H7 (cell line): ENCODE measurements at regions not wholly inside any gene's neighbourhood (a gene's known extent, or its start where the extent isn't known, plus 50 kb on each side); places are given as distances from the start of the nearest gene placed in this dataset.

Source experiments
- DNase-seq: peaks from one replicate; pipeline ENCODE4 v3.0.0; 2012
- H3K27me3 ChIP-seq: 2 replicates; pipeline ENCODE4 v1.6.0; 2011; ENCODE audit warnings: mild to moderate bottlenecking, low read length; ENCODE audit not compliant: control insufficient read depth, insufficient read depth
- H3K36me3 ChIP-seq: replicated peaks from 2 replicates; pipeline ENCODE4 v1.5.1; 2011; ENCODE audit warnings: low read length; ENCODE audit not compliant: control insufficient read depth, insufficient read depth
- H3K4me3 ChIP-seq: 2 replicates; pipeline ENCODE4 v1.5.1; 2011; ENCODE audit warnings: low read depth, mild to moderate bottlenecking, control low read depth, low read length, moderate library complexity; ENCODE audit not compliant: insufficient read depth

DNA sequence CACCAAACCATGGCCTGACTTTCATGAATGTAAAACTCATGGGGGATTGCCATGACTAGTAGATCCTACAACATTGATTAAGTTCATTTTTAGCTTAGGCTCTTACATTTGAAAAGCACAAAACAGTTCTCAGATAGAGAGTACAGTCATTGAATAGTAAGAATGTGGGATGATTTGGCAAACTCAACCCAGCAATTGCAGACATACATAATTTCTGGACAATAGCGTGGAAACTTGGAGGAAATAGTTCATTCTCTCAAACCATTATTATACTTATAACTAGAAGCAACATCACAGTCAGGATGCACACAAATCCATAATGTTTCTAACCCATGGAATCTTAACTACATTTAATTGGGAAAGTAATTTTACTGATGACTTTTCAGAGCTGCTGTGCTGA lies 598.2 kb downstream of the LMO4 start:
- no peak for DNase-seq
- Histone ChIP-seq H3K36me3 (no peaks in the 10 kb centered on the region), H3K4me3 (no peak overlapping the region), H3K27me3 (no peaks in the 10 kb centered on the region)

DNA sequence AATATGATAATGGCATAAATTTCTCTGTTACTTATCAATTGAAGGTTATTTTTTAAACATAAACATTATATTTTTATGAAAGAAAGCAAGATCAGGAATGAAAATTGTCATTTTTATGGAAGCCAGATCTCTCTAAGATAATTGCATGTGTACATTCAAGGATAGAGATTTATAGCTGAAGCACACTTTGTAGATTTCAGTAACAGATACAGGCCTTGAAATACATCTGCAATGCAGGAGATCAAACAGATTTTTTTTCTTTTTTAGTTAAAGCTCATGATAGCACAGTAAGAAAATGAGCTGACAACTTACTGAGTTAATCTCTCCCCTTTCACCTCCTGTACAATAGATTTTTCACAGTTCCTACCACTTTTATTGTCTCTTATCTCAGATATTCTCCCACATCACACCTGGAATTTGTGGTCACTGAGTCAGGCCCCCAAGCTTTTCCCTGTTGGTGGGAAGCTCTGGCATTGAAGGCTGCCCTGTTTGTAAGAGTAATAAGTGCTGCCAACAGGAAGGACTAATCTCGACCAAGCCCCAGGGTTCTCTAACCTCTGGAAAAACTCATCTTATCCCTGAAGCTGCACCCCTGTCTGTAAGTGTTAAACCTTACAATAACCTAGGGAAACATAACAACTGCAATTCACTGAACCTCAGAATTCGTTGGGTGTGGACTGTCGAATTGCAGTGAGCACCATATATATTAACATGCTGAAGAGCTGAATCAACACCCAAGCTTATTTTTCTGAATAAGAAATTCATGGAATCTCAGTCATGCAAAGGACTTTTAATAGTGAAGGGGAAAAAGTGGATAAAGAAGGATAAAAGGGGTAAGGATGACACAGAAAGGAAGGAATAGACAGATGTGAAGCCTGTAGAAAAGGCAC lies 599.0 kb downstream of the LMO4 start:
- Histone ChIP-seq H3K4me3 (no peak overlapping the region), H3K27me3 (no peaks in the 10 kb centered on the region), H3K36me3 (no peaks in the 10 kb centered on the region)
- DNase-seq, result no peak

DNA sequence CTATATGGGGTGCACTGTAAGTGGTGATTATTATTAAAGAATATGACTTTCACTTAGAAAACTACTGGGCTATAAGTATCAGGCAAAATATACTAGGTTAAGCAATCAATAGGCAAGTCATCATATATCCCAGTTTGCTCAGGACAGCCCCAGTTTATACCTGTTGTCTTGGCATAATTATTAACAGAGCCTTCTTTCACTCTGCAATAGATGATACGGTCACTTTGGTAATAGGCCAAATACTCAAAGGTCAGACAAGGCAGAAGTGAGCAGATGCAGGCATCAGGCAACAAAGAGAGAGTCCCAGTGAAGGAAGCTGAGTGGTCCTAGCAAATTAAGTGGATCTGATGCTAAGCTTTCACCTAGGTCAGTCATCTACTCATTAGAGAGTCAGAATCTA lies 599.9 kb downstream of the LMO4 start:
- no peaks in the 10 kb centered on the region for H3K27me3 ChIP-seq
- H3K4me3 ChIP-seq, result no peak overlapping the region
- no peaks in the 10 kb centered on the region for H3K36me3 ChIP-seq
- no peak for DNase-seq

DNA sequence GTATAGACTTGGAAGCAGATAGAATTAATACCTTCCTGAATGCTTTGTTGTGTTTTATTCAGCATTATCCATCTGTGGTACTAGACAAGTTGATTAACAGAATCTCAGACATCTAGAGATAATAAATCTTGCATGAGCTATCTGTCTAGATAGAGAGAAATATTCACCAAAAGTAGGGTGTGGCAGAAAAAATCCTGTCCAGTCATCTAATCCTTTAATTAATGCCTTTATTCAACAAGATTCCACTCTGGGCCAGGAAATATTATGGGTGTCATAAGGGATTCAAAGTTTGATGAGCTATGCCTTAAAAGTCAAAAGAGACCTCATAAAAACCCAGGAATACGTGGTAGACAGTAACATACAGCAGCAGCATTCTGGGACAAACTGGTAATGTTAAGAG lies 601.2 kb downstream of the LMO4 start:
- no peak for DNase-seq
- no peaks in the 10 kb centered on the region for H3K27me3 ChIP-seq
- no peak overlapping the region for H3K4me3 ChIP-seq
- no peaks in the 10 kb centered on the region for H3K36me3 ChIP-seq

DNA sequence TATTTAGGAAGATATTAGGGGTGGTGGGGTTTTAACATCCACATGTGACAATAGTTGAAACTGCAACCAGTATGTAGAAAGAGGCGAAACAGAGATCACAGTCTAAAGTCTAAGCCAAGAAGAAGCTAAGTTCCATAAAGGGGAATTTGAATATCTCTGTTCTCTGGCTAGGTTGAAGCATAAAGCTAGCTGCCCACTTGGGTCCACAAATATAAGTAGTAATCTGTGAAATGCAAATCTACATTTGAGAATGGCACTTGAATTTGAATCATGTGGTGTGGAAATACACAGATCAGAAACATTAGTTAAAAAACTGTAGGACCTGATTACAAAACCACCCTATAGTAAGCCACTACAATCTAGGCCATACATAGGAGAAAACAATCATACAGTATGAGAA lies 602.1 kb downstream of the LMO4 start:
- Histone ChIP-seq H3K36me3 (no peaks in the 10 kb centered on the region), H3K4me3 (no peak overlapping the region), H3K27me3 (no peaks in the 10 kb centered on the region)
- DNase-seq, result no peak

DNA sequence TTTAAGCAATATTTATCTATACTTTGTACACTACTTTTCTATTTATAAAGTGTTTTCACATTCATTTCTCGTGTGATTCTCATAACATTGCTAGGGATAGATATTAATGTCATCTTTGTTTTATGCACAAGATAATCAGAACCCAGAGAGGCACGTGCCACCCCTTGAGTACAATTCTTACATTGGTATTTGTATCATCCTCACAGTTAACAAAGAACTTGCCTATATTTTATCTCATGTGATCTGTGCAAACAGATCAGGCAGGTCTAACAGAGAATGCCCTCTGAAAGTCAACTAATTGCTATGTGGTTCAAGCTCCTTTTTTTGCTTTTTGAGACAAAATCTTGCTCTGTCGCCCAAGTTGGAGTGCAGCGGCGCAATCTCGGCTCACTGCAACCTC lies 604.5 kb downstream of the LMO4 start:
- H3K27me3 ChIP-seq, result no peaks in the 10 kb centered on the region
- H3K36me3 ChIP-seq, result no peaks in the 10 kb centered on the region
- no peak for DNase-seq
- no peak overlapping the region for H3K4me3 ChIP-seq

DNA sequence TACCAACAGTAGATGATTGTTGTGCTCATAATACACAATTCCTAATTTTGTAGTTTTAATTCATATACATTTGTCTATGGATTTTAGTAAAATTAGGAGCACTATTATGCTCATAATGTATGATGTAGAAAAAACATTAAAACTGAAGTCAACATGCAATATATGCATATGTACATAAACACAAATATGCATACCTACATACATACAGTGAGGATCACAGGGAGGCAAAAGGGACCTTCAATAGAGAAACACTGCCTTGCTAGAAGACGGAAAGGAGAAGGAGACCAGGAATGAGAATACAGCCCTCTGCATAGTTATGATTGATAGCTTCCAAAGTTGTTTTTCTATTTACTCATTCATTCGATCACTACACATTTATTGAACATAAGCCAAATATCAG lies 606.5 kb downstream of the LMO4 start:
- H3K27me3 ChIP-seq, result no peaks in the 10 kb centered on the region
- no peak overlapping the region for H3K4me3 ChIP-seq
- no peak for DNase-seq
- H3K36me3 ChIP-seq, result no peaks in the 10 kb centered on the region

DNA sequence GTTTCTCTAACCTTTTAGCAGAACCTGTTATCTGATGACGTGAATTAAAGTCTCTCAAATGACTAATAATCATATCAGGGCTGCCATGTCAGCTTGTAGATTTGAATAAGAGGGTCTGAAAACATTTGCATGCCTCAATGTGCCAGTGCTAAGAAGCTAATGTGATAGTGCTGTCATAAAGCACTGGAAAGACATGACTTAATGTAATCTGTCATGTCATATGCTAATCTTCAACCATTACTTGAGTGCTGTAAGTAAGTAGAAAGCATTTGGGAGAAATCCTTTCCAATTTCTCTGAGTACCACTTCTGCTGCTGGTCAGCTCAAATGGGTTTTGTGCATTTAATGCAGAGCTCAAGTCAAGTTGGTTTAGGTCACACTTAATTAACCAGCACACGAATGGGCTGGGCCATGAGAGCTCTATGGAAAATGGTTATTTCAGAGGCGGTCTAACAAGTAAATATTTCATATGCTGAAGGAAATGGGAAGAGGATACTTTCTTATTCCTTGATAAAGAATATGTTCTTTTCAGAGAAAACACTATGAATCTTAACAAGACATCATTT lies 609.2 kb downstream of the LMO4 start:
- no peak for DNase-seq
- Histone ChIP-seq H3K36me3 (no peaks in the 10 kb centered on the region), H3K4me3 (no peak overlapping the region), H3K27me3 (no peaks in the 10 kb centered on the region)

DNA sequence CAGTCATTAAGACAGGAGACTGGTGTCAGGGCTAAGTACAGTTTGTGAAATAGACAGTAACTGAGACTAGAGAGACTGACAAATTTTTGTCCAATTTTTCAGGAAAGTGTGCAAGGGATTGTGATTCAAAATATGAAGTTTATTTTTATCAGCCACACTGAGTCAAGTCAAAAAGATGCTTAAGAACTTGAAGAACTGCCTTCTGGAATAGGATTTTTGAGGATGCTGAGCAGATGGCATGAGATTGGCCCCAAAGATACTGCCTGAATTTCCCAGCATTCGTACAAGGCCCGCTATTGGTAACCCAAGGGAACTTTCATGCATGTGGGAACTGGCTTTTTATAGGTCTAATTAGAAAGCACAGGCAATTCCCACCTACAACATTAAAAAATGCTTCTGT lies 610.0 kb downstream of the LMO4 start:
- DNase-seq, result no peak
- Histone ChIP-seq H3K36me3 (no peaks in the 10 kb centered on the region), H3K4me3 (no peak overlapping the region), H3K27me3 (no peaks in the 10 kb centered on the region)

DNA sequence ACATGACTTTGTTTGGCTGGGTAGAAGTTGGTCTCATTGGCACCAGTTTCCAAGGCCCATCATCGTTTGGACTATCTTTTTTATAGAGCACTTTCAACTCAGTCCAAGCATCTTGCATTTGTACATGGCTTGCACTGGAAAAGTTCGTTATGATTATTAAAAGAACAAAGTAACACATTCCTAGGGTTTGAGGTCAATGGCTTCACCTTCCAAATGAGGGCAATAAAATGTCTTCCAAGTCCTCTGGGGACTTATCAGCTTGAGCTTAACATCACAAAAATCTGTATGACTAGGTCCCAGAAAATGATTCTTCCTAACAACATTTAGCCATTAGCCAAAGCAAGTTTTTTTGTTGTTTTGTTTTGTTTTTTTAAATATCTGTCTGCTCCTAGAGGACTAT lies 610.8 kb downstream of the LMO4 start:
- Histone ChIP-seq H3K36me3 (no peaks in the 10 kb centered on the region), H3K4me3 (no peak overlapping the region), H3K27me3 (no peaks in the 10 kb centered on the region)
- no peak for DNase-seq

DNA sequence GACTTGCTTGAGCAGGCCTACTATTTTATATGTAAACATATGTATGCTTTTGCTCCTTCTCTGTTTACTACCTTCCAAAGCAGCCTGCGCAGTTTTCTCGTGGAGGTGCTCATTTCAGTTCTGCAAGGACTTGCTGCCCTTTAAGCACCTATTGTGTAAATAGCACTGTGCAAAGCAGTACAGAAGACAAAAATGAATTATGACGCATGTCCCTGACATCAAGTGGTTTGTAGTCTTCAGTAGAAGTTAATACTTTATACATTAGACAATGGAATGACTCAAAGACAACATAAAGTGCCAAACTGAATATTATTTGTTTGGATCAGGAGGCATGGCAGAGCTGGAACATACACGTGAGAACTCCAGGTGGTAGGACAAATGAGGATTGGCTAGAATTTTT lies 611.7 kb downstream of the LMO4 start:
- H3K27me3 ChIP-seq, result no peaks in the 10 kb centered on the region
- no peak for DNase-seq
- H3K36me3 ChIP-seq, result no peaks in the 10 kb centered on the region
- H3K4me3 ChIP-seq, result no peak overlapping the region

DNA sequence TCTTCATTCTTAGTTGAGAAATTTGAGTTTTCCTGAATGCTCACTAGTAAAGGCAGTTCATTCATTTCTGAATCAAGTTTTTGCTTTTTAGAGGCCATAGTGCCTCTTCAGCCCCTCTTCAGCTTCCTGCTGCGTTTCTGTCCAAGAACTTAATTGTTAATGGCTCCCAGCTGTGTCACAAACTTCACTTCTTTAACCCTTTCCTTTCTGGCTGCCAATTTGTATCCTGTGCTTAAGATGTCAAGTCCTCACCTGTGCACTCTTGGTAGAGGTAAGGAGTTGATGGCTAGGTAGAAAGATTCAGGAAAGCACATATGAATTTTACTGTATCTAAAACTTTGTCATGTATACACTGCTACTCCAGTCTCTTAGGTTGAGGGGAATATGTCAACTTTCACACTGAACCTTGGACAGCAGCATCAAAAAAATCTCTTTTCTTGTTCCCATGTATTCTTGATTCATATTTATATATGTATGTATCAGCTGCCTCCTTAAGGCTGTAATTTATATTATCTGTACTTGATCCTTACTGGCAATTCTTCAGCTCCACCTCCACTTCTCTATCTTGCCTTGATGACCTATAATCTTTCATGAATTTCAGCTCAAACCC lies 612.8 kb downstream of the LMO4 start:
- Histone ChIP-seq H3K4me3 (no peak overlapping the region), H3K36me3 (no peaks in the 10 kb centered on the region), H3K27me3 (no peaks in the 10 kb centered on the region)
- DNase-seq, result peak; percentile 7

DNA sequence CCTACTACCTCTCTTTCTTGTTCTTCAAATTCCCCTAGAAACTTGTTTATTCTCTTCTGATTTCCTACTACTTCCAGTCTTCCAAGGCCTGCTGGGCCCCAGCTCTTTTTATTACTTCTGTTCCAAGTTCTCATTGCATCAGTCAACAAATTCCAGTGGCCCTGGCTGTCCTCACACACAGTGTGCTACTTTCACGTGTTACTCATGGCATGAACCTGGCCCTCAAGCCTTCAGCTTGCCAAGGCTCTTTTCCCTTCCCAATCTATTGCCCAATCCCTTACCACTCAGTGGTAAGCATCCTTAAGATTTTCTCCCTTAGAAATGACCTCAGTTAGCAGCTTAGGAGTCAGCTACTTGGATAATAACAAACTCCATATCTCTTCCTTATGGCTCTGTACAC lies 613.5 kb downstream of the LMO4 start:
- no peak overlapping the region for H3K4me3 ChIP-seq
- DNase-seq, result no peak

DNA sequence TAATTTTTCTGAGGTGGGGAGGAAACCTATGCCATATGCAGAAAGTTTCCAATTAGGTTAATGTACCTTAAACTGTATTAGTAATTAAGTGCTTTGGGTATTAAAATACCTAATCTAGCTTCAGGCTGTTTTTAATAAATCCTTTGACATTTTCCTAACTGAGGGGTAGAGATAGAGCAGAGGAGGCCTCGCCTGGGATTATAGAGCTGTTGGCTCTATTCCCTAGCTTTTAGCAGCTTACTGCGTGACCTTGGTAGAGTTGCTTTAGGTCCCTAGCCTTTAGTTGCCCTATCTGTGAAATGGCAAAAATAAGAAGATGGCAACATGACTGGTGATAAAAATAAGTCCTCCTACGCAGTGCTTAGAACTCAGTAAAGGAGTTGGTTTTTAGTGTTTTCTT lies 621.0 kb downstream of the LMO4 start:
- Histone ChIP-seq H3K4me3 (no peak overlapping the region), H3K36me3 (no peaks in the 10 kb centered on the region), H3K27me3 (no peaks in the 10 kb centered on the region)
- no peak for DNase-seq

More for the DNA sequence above, 613.5 kb downstream of the LMO4 start:
- no peaks in the 10 kb centered on the region for H3K27me3 ChIP-seq
- no peaks in the 10 kb centered on the region for H3K36me3 ChIP-seq

DNA sequence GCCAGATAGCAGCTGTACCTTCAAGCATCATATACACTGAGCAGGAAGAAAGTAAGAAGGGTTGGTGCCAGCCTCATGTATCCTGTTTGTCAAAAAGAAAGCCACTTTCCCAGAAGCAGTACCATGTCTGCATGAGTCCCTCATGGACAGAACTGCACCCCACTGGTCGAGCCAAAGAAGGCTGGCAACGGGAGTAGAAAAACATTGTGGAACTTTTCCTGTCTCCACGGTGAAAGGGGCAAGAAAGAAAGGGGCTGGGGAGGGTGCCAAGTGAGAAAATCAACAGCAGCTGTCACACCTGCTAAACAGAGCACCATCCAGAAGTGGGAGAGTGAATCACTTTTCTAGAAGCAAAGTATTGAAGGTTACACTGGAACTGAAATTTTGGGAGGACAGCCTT lies 621.7 kb downstream of the LMO4 start:
- H3K4me3 ChIP-seq, result no peak overlapping the region
- no peaks in the 10 kb centered on the region for H3K27me3 ChIP-seq
- H3K36me3 ChIP-seq, result no peaks in the 10 kb centered on the region
- no peak for DNase-seq
